Ascending aorta (tissue), 2 donors: ENCODE measurements at regions not wholly inside any gene's neighbourhood (a gene's known extent, or its start where the extent isn't known, plus 50 kb on each side); places are given as distances from the start of the nearest gene placed in this dataset.

Source experiments
- DNase-seq, 2 donors: peaks; one replicate each; pipeline ENCODE4 v3.0.0-alpha.2; 2019; ENCODE audit warnings: low spot score in 2 of 2
- H3K27ac ChIP-seq, 2 donors: fragments of 200-600 bp; sonication (generic); one replicate each; pipeline ENCODE4 v1.5.1; 2016 to 2017; ENCODE audit warnings: mild to moderate bottlenecking in 1 of 2
- H3K27me3 ChIP-seq: fragments of 200-600 bp; sonication (generic); one replicate; pipeline ENCODE4 v1.5.1; 2017
- H3K36me3 ChIP-seq, 2 donors: fragments of 200-600 bp; sonication (generic); one replicate each; pipeline ENCODE4 v1.5.1; 2016
- H3K4me1 ChIP-seq, 2 donors: fragments of 200-600 bp; sonication (generic); one replicate each; pipeline ENCODE4 v1.5.1; 2016 to 2017; ENCODE audit warnings: mild to moderate bottlenecking in 1 of 2
- H3K4me3 ChIP-seq, 2 donors: fragments of 200-600 bp; sonication (generic); one replicate each; pipeline ENCODE4 v1.5.1; 2016 to 2017; ENCODE audit warnings: mild to moderate bottlenecking in 1 of 2
- H3K9me3 ChIP-seq, 2 donors: fragments of 200-600 bp; sonication (generic); one replicate each; pipeline ENCODE4 v1.5.1; 2016
- CTCF ChIP-seq, 3 experiments: fragments of 200-600 bp in 2 of 3; fragments of 450-650 bp in 1 of 3; sonication (generic) in 2 of 3; IDR thresholded peaks; one replicate each; pipeline ENCODE4 v1.5.1; 2016 to 2019; ENCODE audit warnings: antibody characterized with exemption in 3 of 3, mild to moderate bottlenecking in 1 of 3, moderate library complexity in 1 of 3
- intact Hi-C: fragments of 100-400 bp; cut with DNase I; formaldehyde crosslinking; loops from one replicate; pipeline ENCODE4 v1.15.1; 2023

GRCh38 chr4:189267312-189267965, 673.2 kb upstream of the FRG1 start:
- H3K36me3 ChIP-seq = no peaks in the 10 kb centered on the region
- H3K4me3 ChIP-seq = no peak overlapping the region
- no peaks in the 10 kb centered on the region for H3K9me3 ChIP-seq
- DNase-seq = no peak
- no peak overlapping the region for H3K27ac ChIP-seq
- no peaks in the 10 kb centered on the region for H3K27me3 ChIP-seq
- H3K4me1 ChIP-seq = no peaks in the 10 kb centered on the region
- no peak for TF ChIP-seq CTCF (IDR thresholded peaks at IDR 0.05)
- intact Hi-C loops = no loop called here

- no peaks in the 10 kb centered on the region for H3K9me3 ChIP-seq
- no peak overlapping the region for H3K27ac ChIP-seq
- H3K4me1 ChIP-seq = no peaks in the 10 kb centered on the region
- intact Hi-C loops = no loop called here
- no peaks in the 10 kb centered on the region for H3K36me3 ChIP-seq
- no peak for DNase-seq
- H3K4me3 ChIP-seq = no peak overlapping the region
- no peak for TF ChIP-seq CTCF (IDR thresholded peaks at IDR 0.05)
- no peaks in the 10 kb centered on the region for H3K27me3 ChIP-seq
These were observed 662.0 kb upstream of the FRG1 start for GRCh38 chr4:189278597-189279165.

- Histone ChIP-seq H3K4me3 (no peak overlapping the region), H3K4me1 (no peaks in the 10 kb centered on the region), H3K36me3 (no peaks in the 10 kb centered on the region), H3K27me3 (no peaks in the 10 kb centered on the region), H3K9me3 (no peaks in the 10 kb centered on the region), H3K27ac (no peak overlapping the region)
- no peak for TF ChIP-seq CTCF (IDR thresholded peaks at IDR 0.05)
- DNase-seq = no peak
- intact Hi-C loops = no loop called here
These were observed 661.5 kb upstream of the FRG1 start for GRCh38 chr4:189279188-189279587.

GRCh38 chr4:189285377-189285776, 655.3 kb upstream of the FRG1 start:
- intact Hi-C loops = no loop called here
- Histone ChIP-seq H3K27me3 (no peaks in the 10 kb centered on the region), H3K4me3 (no peak overlapping the region), H3K36me3 (no peaks in the 10 kb centered on the region), H3K9me3 (no peaks in the 10 kb centered on the region), H3K27ac (no peak overlapping the region), H3K4me1 (no peaks in the 10 kb centered on the region)
- no peak for DNase-seq
- TF ChIP-seq CTCF (IDR thresholded peaks at IDR 0.05) = no peak

GRCh38 chr4:189291939-189292338, 648.7 kb upstream of the FRG1 start:
- no peak for TF ChIP-seq CTCF (IDR thresholded peaks at IDR 0.05)

More at GRCh38 chr4:189291939-189292338, 648.7 kb upstream of the FRG1 start:
- no peak for DNase-seq
- no peak overlapping the region for H3K4me3 ChIP-seq
- intact Hi-C loops = no loop called here
- H3K9me3 ChIP-seq = no peaks in the 10 kb centered on the region
- H3K27me3 ChIP-seq = no peaks in the 10 kb centered on the region
- no peaks in the 10 kb centered on the region for H3K36me3 ChIP-seq
- no peak overlapping the region for H3K27ac ChIP-seq
- H3K4me1 ChIP-seq = no peaks in the 10 kb centered on the region
